Fibroblast of lung (primary cell): ENCODE measurements at regions not wholly inside any gene's neighbourhood (a gene's known extent, or its start where the extent isn't known, plus 50 kb on each side); places are given as distances from the start of the nearest gene placed in this dataset.

Experiments used
- DNase-seq, 2 donors: peaks; one replicate each; pipeline versions ENCODE4 v3.0.0 to v3.0.0-alpha.2; 2010; ENCODE audit warnings: low read depth in 2 of 2
- H2AFZ ChIP-seq: 2 replicates; pipeline ENCODE4 v1.5.1; 2012; ENCODE audit warnings: low read length, control low read depth, inconsistent platforms
- H3K27ac ChIP-seq: 2 replicates; pipeline ENCODE4 v1.5.1; 2011; ENCODE audit warnings: low read length, control low read depth; ENCODE audit not compliant: insufficient read depth
- H3K27me3 ChIP-seq: 2 replicates; pipeline ENCODE4 v1.5.1; 2011; ENCODE audit warnings: mild to moderate bottlenecking, low read length; ENCODE audit not compliant: control insufficient read depth, insufficient read depth
- H3K36me3 ChIP-seq: 2 replicates; pipeline ENCODE4 v1.5.1; 2011; ENCODE audit warnings: low read length; ENCODE audit not compliant: control insufficient read depth, insufficient read depth
- H3K4me1 ChIP-seq: 2 replicates; pipeline ENCODE4 v1.5.1; 2011; ENCODE audit warnings: low read length; ENCODE audit not compliant: control insufficient read depth, insufficient read depth; ENCODE audit errors: extremely low read depth
- H3K4me2 ChIP-seq: 2 replicates; pipeline ENCODE4 v1.5.1; 2011; ENCODE audit warnings: low read length, control low read depth; ENCODE audit not compliant: insufficient read depth; ENCODE audit errors: extremely low read depth
- H3K4me3 ChIP-seq, 4 experiments: fragments of 200-600 bp in 1 of 4; sonication (generic) in 1 of 4; replicated peaks in 1 of 4; 2 replicates each; pipeline ENCODE4 v1.5.1; 2011 to 2016; ENCODE audit warnings: low read length in 4 of 4, low read depth in 3 of 4, mild to moderate bottlenecking in 3 of 4, control low read depth in 2 of 4, inconsistent platforms in 1 of 4, mixed read lengths in 1 of 4; ENCODE audit not compliant: insufficient read depth in 1 of 4; ENCODE audit errors: control extremely low read depth in 1 of 4
- H3K79me2 ChIP-seq: 2 replicates; pipeline ENCODE4 v1.5.1; 2012; ENCODE audit warnings: mild to moderate bottlenecking, low read length, inconsistent platforms; ENCODE audit not compliant: control insufficient read depth, insufficient read depth
- H3K9ac ChIP-seq: 2 replicates; pipeline ENCODE4 v1.5.1; 2011; ENCODE audit warnings: mild to moderate bottlenecking, low read length, control low read depth; ENCODE audit not compliant: insufficient read depth
- H3K9me3 ChIP-seq: 2 replicates; pipeline ENCODE4 v1.5.1; 2012; ENCODE audit warnings: low read depth, low read length; ENCODE audit not compliant: control insufficient read depth, insufficient read depth
- H4K20me1 ChIP-seq: 2 replicates; pipeline ENCODE4 v1.5.1; 2011; ENCODE audit warnings: low read length; ENCODE audit not compliant: control insufficient read depth, insufficient read depth; ENCODE audit errors: extremely low read depth
- EZH2 ChIP-seq: IDR thresholded peaks from 2 replicates; pipeline ENCODE4 v1.5.1; 2012; ENCODE audit warnings: low read length, control low read depth, mild to moderate bottlenecking; ENCODE audit errors: missing control alignments
- TF ChIP-seq, protein P1 (sequence below), 2 donors: IDR thresholded peaks in 1 of 2; conservative IDR thresholded peaks in 1 of 2; 1 replicate in 1 of 2; 2 replicates in 1 of 2; pipeline ENCODE4 v1.5.1; 2011 to 2012; ENCODE audit warnings: low read length in 2 of 2, control low read depth in 1 of 2, inconsistent platforms in 1 of 2, low read depth in 1 of 2, mild to moderate bottlenecking in 1 of 2

DNA sequence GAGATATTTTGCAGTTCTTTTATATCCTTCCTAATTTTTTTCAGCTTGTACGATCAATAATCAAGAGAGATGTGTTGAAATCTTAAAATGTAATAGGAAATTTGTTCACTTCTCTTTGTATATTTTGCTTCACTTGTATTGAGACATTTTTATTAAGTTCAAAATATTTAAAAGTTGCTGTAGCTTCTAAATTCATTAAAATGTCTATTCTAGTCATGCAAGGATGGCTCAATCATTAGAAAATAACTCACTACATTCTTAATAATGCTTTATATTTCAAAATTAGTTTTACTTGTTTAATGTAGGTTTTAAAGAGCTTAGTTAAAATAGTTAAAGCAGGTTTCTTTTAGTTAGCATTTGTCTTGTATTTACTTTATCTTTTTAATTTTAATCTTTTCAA lies 308.4 kb downstream of the CYRIA start:
- no peak overlapping the region for H2AFZ ChIP-seq
- H3K27ac ChIP-seq = no peak overlapping the region
- no peak overlapping the region for H3K9ac ChIP-seq
- no peaks in the 10 kb centered on the region for H4K20me1 ChIP-seq
- no peak overlapping the region for H3K4me2 ChIP-seq
- H3K4me3 ChIP-seq = no peak overlapping the region
- no peaks in the 10 kb centered on the region for H3K36me3 ChIP-seq
- H3K27me3 ChIP-seq = no peaks in the 10 kb centered on the region
- H3K4me1 ChIP-seq = no peaks in the 10 kb centered on the region
- TF ChIP-seq, protein P1, sequence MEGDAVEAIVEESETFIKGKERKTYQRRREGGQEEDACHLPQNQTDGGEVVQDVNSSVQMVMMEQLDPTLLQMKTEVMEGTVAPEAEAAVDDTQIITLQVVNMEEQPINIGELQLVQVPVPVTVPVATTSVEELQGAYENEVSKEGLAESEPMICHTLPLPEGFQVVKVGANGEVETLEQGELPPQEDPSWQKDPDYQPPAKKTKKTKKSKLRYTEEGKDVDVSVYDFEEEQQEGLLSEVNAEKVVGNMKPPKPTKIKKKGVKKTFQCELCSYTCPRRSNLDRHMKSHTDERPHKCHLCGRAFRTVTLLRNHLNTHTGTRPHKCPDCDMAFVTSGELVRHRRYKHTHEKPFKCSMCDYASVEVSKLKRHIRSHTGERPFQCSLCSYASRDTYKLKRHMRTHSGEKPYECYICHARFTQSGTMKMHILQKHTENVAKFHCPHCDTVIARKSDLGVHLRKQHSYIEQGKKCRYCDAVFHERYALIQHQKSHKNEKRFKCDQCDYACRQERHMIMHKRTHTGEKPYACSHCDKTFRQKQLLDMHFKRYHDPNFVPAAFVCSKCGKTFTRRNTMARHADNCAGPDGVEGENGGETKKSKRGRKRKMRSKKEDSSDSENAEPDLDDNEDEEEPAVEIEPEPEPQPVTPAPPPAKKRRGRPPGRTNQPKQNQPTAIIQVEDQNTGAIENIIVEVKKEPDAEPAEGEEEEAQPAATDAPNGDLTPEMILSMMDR (conservative IDR thresholded peaks at IDR 0.05 in 1 of 2, IDR thresholded peaks at IDR 0.05 in 1 of 2; ENCODE audit: low read depth in 1 of 2, low read length in 2 of 2) = no peak
- TF ChIP-seq EZH2 = no peak
- H3K9me3 ChIP-seq = no peaks in the 10 kb centered on the region
- DNase-seq = no peak
- H3K79me2 ChIP-seq = no peaks in the 10 kb centered on the region

DNA sequence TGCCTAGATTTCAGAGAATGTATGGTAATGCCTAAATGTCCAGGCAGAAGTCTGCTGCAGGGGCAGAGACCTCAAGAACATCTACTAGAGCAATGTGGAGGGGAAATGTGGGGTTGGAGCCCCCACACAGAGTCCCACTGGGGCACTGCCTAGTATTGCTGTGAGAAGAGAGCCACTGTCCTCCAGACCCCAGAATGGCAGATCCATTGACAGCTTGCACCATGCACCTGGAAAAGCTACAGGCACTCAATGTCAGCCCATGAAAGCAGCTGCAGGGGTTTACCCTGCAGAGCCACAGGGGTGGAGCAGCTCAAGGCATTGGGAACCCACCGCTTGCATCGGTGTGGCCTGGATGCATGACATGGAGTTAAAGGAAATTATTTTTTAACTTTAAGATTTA lies 314.1 kb downstream of the CYRIA start:
- TF ChIP-seq, protein P1 (conservative IDR thresholded peaks at IDR 0.05 in 1 of 2, IDR thresholded peaks at IDR 0.05 in 1 of 2; ENCODE audit: low read depth in 1 of 2, low read length in 2 of 2) = no peak
- no peak for TF ChIP-seq EZH2
- no peak overlapping the region for H3K9ac ChIP-seq
- no peaks in the 10 kb centered on the region for H3K9me3 ChIP-seq
- no peak overlapping the region for H3K4me2 ChIP-seq
- no peak overlapping the region for H2AFZ ChIP-seq
- no peaks in the 10 kb centered on the region for H4K20me1 ChIP-seq
- H3K27me3 ChIP-seq = no peaks in the 10 kb centered on the region
- no peaks in the 10 kb centered on the region for H3K36me3 ChIP-seq
- no peaks in the 10 kb centered on the region for H3K79me2 ChIP-seq
- H3K27ac ChIP-seq = no peak overlapping the region
- H3K4me3 ChIP-seq = no peak overlapping the region
- DNase-seq = no peak
- no peaks in the 10 kb centered on the region for H3K4me1 ChIP-seq

DNA sequence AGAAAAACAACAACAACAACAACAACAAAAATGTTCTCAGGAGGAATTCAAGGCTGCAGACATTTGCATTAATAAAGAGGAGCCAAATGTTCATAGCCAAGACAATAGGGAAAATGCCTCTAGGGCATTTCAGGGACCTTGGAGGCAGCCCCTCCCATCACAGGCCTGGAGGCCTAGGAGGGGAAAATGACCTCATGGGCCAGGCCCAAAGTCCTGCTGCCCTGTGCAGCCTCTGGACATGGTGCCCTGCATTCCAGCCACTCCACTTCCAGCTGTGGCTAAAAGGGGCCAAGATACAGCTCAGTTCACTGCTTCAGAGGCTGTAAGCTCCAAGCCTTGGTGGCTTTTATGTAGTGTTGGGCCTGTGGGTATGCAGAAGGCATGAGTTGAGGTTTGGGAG lies 314.5 kb downstream of the CYRIA start:
- H3K9ac ChIP-seq = no peak overlapping the region
- H3K4me2 ChIP-seq = no peak overlapping the region
- no peaks in the 10 kb centered on the region for H3K9me3 ChIP-seq
- TF ChIP-seq, protein P1 (conservative IDR thresholded peaks at IDR 0.05 in 1 of 2, IDR thresholded peaks at IDR 0.05 in 1 of 2; ENCODE audit: low read depth in 1 of 2, low read length in 2 of 2) = no peak
- no peak for TF ChIP-seq EZH2
- H4K20me1 ChIP-seq = no peaks in the 10 kb centered on the region
- no peaks in the 10 kb centered on the region for H3K36me3 ChIP-seq
- H3K27me3 ChIP-seq = no peaks in the 10 kb centered on the region
- DNase-seq = no peak
- no peaks in the 10 kb centered on the region for H3K4me1 ChIP-seq
- H2AFZ ChIP-seq = no peak overlapping the region
- no peaks in the 10 kb centered on the region for H3K79me2 ChIP-seq
- no peak overlapping the region for H3K4me3 ChIP-seq
- H3K27ac ChIP-seq = no peak overlapping the region
